ENCODE measurements at regions not wholly inside any gene's neighbourhood (a gene's known extent, or its start where the extent isn't known, plus 50 kb on each side); places are given as distances from the start of the nearest gene placed in this dataset.

DNA sequence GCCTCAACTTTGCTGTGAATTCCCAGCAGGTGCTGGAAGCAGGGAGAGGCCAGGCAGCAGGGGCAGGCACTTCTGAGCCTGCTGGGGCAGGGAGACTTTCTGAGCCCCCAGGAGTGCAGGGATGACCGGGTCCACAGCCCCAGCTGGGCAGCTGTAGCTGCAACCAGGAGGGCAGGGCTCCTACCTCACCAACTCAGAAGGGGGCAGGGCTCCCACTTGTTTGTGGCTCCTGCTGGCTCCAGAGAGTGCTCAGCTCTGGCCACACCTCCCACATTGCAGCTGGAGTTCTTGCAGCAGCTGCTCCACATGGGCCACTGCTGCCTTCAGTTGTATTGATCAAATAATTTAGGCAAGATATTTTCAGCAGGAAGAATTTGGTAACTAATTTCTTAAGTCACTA is 812.3 kb downstream of the NSUN3 start:
- no peak for TF ChIP-seq CTCF (IDR thresholded peaks at IDR 0.05; ENCODE audit: low read depth, low read length, poor library complexity, severe bottlenecking)
- no peak for TF ChIP-seq EZH2phosphoT487 (IDR thresholded peaks at IDR 0.05; ENCODE audit: borderline replicate concordance, low read length)

DNA sequence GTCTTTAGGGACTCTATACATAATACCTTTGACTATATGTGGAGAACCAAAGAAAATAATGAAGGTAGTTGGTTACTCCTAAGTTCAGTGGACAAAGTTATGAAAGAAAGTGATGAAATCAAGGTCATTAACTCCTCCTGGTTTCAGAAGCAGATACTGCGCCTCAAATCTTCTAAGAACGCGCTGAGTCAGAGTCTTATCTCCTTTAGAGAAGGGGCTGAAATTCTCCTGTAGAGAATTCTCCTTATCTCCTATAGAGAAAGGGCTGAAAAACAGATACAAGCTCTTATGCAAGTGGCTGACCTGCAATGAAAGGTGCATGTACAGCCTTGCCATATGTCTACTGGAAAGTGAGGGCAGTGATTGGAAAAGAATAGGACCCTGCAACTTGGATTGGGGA is 824.2 kb downstream of the NSUN3 start:
- Histone ChIP-seq H3K27me3 (ENCODE audit: control insufficient read depth, low read length) (no peaks in the 10 kb centered on the region), H4K20me1 (ENCODE audit: control insufficient read depth, insufficient read depth, low read depth, low read length) (no peaks in the 10 kb centered on the region), H3K4me3 (ENCODE audit: low read length) (no peak overlapping the region), H3F3A (ENCODE audit: control insufficient read depth, insufficient read depth) (no peaks in the 10 kb centered on the region), H3K9me2 (replicated peaks; ENCODE audit: control insufficient read depth, low read length) (no peaks in the 10 kb centered on the region), H3K4me2 (ENCODE audit: low read length) (no peak overlapping the region), H3K9me3 (ENCODE audit: control insufficient read depth, insufficient read depth, low read length) (no peaks in the 10 kb centered on the region), H3K36me3 (ENCODE audit: control insufficient read depth, low read length) (no peaks in the 10 kb centered on the region), H3K4me1 (ENCODE audit: control insufficient read depth, low read length) (no peaks in the 10 kb centered on the region), H3K27ac (ENCODE audit: low read depth, low read length) (no peak overlapping the region), H3K79me2 (ENCODE audit: control insufficient read depth, low read length) (no peaks in the 10 kb centered on the region)
- TF ChIP-seq EZH2phosphoT487 (IDR thresholded peaks at IDR 0.05; ENCODE audit: borderline replicate concordance, low read length) = no peak
- no peak for TF ChIP-seq CTCF (IDR thresholded peaks at IDR 0.05; ENCODE audit: low read depth, low read length, poor library complexity, severe bottlenecking)

More for the DNA sequence above, 812.3 kb downstream of the NSUN3 start:
- Histone ChIP-seq H3K36me3 (ENCODE audit: control insufficient read depth, low read length) (no peaks in the 10 kb centered on the region), H3F3A (ENCODE audit: control insufficient read depth, insufficient read depth) (no peaks in the 10 kb centered on the region), H3K4me3 (ENCODE audit: low read length) (no peak overlapping the region), H3K9me2 (replicated peaks; ENCODE audit: control insufficient read depth, low read length) (no peaks in the 10 kb centered on the region), H3K4me1 (ENCODE audit: control insufficient read depth, low read length) (no peaks in the 10 kb centered on the region), H4K20me1 (ENCODE audit: control insufficient read depth, insufficient read depth, low read depth, low read length) (no peaks in the 10 kb centered on the region), H3K4me2 (ENCODE audit: low read length) (no peak overlapping the region), H3K27ac (ENCODE audit: low read depth, low read length) (no peak overlapping the region), H3K27me3 (ENCODE audit: control insufficient read depth, low read length) (no peaks in the 10 kb centered on the region), H3K79me2 (ENCODE audit: control insufficient read depth, low read length) (no peaks in the 10 kb centered on the region), H3K9me3 (ENCODE audit: control insufficient read depth, insufficient read depth, low read length) (no peaks in the 10 kb centered on the region)

DNA sequence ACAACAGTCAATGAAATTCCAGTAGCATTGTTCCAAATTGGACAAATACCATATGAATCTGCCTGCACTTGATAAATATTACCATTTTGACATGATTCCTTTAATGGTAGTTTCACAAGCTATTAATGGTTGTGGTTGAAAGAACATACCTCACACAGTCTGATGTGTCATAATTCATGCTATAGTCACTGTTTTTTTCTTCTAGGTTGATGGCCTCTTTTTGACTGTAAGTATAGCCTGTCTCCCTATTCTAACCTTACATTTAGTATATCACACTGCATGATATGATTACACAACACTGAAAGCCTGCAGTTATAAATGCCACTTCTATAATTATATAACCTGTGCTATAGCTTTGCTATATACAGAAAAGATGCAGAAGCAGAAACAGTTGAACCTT is 834.1 kb downstream of the NSUN3 start:
- Histone ChIP-seq H3K4me2 (ENCODE audit: low read length) (no peak overlapping the region), H3K4me3 (ENCODE audit: low read length) (no peak overlapping the region), H3K36me3 (ENCODE audit: control insufficient read depth, low read length) (no peaks in the 10 kb centered on the region), H3K27me3 (ENCODE audit: control insufficient read depth, low read length) (no peaks in the 10 kb centered on the region), H3K4me1 (ENCODE audit: control insufficient read depth, low read length) (no peaks in the 10 kb centered on the region), H3K27ac (ENCODE audit: low read depth, low read length) (no peak overlapping the region), H4K20me1 (ENCODE audit: control insufficient read depth, insufficient read depth, low read depth, low read length) (no peaks in the 10 kb centered on the region), H3F3A (ENCODE audit: control insufficient read depth, insufficient read depth) (no peaks in the 10 kb centered on the region), H3K79me2 (ENCODE audit: control insufficient read depth, low read length) (no peaks in the 10 kb centered on the region), H3K9me2 (replicated peaks; ENCODE audit: control insufficient read depth, low read length) (no peaks in the 10 kb centered on the region), H3K9me3 (ENCODE audit: control insufficient read depth, insufficient read depth, low read length) (no peaks in the 10 kb centered on the region)
- no peak for TF ChIP-seq EZH2phosphoT487 (IDR thresholded peaks at IDR 0.05; ENCODE audit: borderline replicate concordance, low read length)
- no peak for TF ChIP-seq CTCF (IDR thresholded peaks at IDR 0.05; ENCODE audit: low read depth, low read length, poor library complexity, severe bottlenecking)

All from DOHH2 (cell line).